ENCODE measurements at regions not wholly inside any gene's neighbourhood (a gene's known extent, or its start where the extent isn't known, plus 50 kb on each side); places are given as distances from the start of the nearest gene placed in this dataset.
"Not testable (repeated sequence)": the region's sequence is repeated elsewhere in the genome, so short reads cannot be mapped to it uniquely, and the experiment has no call there.

DNA sequence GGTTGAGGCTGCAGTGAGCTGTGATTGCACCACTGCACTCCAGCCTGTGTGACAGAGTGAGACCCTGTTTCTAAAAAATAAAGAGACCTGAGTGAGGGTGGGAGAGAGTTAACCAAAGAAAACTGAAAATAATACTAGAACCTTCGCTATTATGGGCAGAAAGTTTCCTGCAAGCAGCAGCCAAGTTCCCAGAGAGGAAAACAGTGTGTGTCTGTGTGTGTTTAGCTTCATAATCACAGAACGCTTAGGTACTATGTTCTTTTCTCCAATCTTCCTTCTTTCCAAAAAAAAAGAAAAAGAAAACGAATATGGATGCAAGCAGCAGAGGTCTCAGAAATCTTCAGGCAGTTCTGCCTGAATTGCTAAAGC lies 170.0 kb downstream of the LY86 start:
- Histone ChIP-seq H3K4me1 (ENCODE audit: control insufficient read depth in 1 of 2, insufficient read depth in 2 of 2, low read length in 2 of 2) (peaks cover 5 to 7% of the 10 kb centered on the region in 2 experiments), H4K8ac (ENCODE audit: low read depth, low read length) (no peak overlapping the region), H3K4ac (ENCODE audit: low read depth, low read length) (no peak overlapping the region), H3K18ac (ENCODE audit: low read length) (no peak overlapping the region), H3K4me3 (ENCODE audit: low read depth, low read length) (no peak overlapping the region), H2AFZ (ENCODE audit: insufficient read depth, low read length, poor library complexity) (no peak overlapping the region), H3K79me2 (ENCODE audit: control insufficient read depth, insufficient read depth, low read length, poor library complexity) (no peaks in the 10 kb centered on the region), H3K9ac (ENCODE audit: low read length) (no peak overlapping the region), H2BK12ac (ENCODE audit: low read length) (no peak overlapping the region), H3K4me2 (ENCODE audit: low read length) (no peak overlapping the region), H3K23ac (ENCODE audit: low read length) (no peak overlapping the region), H3K9me3 (ENCODE audit: insufficient read depth, low read depth, low read length) (no peaks in the 10 kb centered on the region), H3K36me3 (ENCODE audit: control insufficient read depth in 1 of 2, insufficient read depth in 2 of 2, low read length in 2 of 2) (no peaks in the 10 kb centered on the region), H2BK5ac (ENCODE audit: low read depth, low read length, poor library complexity) (no peak overlapping the region), H3K79me1 (ENCODE audit: low read length) (peaks cover 3% of the 10 kb centered on the region), H3K14ac (ENCODE audit: low read length) (no peak overlapping the region), H4K12ac (ENCODE audit: low read depth, low read length) (no peak overlapping the region), H2AK5ac (ENCODE audit: low read length) (no peak overlapping the region), H3K27ac (ENCODE audit: low read depth, low read length) (no peak overlapping the region), H4K91ac (ENCODE audit: low read depth, low read length) (no peak overlapping the region), H2BK120ac (ENCODE audit: insufficient read depth, low read length, poor library complexity) (no peak overlapping the region), H3K27me3 (ENCODE audit: insufficient read depth, low read length) (no peaks in the 10 kb centered on the region)
- no CpG with 5 or more reads among the region's 3 CpGs for WGBS (ENCODE audit: extremely low coverage, insufficient coverage, insufficient read length)
- no peak for DNase-seq

DNA sequence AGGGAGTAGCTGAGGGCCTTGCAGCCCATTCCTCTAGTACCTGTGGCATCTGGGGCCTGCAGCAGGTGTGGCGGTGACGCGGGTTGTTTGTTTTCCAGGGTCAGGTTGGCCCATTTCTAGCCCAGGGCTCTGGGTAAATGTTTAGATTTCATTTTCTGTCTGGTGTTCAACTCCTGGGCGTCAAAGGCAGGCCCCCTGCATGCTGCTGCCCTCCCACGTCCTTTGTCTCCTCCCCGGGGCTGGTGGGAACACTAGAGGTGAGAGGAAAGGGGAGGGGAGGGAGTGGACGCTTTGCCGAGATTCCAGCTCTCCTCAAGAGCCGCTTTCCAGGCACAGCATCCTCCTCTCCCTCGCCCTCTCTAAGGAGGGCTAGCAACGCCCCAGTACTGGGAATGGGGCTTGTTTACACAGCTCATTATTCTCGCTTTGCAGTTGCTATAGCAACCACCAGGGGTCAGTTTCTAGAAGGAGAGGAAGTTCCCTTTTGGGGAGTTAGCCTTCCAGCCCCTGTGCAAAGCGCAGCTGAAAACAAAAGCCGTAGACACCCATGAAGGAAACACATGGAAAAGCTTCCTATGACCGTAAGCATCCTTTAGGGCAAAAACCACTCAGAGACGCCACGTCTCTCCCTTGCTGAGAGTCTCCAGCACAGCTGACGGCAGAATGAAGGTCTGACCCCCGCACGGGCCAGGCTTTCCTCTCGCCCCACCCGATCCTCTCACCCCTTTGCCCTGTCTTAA lies 170.6 kb downstream of the LY86 start:
- Histone ChIP-seq H4K91ac (ENCODE audit: low read depth, low read length) (peak overlapping the region; percentile 68), H3K9me3 (ENCODE audit: insufficient read depth, low read depth, low read length) (no peaks in the 10 kb centered on the region), H3K79me1 (ENCODE audit: low read length) (peaks cover 3% of the 10 kb centered on the region), H3K4me1 (ENCODE audit: control insufficient read depth in 1 of 2, insufficient read depth in 2 of 2, low read length in 2 of 2) (peaks cover 5 to 7% of the 10 kb centered on the region in 2 experiments), H3K4me2 (ENCODE audit: low read length) (no peak overlapping the region), H4K12ac (ENCODE audit: low read depth, low read length) (peak overlapping the region; percentile 63), H3K18ac (ENCODE audit: low read length) (no peak overlapping the region), H2BK12ac (ENCODE audit: low read length) (peak overlapping the region; percentile 82), H3K4me3 (ENCODE audit: low read depth, low read length) (no peak overlapping the region), H3K23ac (ENCODE audit: low read length) (no peak overlapping the region), H2BK5ac (ENCODE audit: low read depth, low read length, poor library complexity) (no peak overlapping the region), H2AK5ac (ENCODE audit: low read length) (peak overlapping the region; percentile 89), H3K36me3 (ENCODE audit: control insufficient read depth in 1 of 2, insufficient read depth in 2 of 2, low read length in 2 of 2) (no peaks in the 10 kb centered on the region), H3K9ac (ENCODE audit: low read length) (no peak overlapping the region), H3K14ac (ENCODE audit: low read length) (peak overlapping the region; percentile 36), H4K8ac (ENCODE audit: low read depth, low read length) (peak overlapping the region; percentile 62), H3K4ac (ENCODE audit: low read depth, low read length) (no peak overlapping the region), H3K27me3 (ENCODE audit: insufficient read depth, low read length) (no peaks in the 10 kb centered on the region), H3K79me2 (ENCODE audit: control insufficient read depth, insufficient read depth, low read length, poor library complexity) (no peaks in the 10 kb centered on the region), H2AFZ (ENCODE audit: insufficient read depth, low read length, poor library complexity) (peak overlapping the region; percentile 70), H2BK120ac (ENCODE audit: insufficient read depth, low read length, poor library complexity) (peak overlapping the region; percentile 50), H3K27ac (ENCODE audit: low read depth, low read length) (no peak overlapping the region)
- no CpG with 5 or more reads among the region's 22 CpGs for WGBS (ENCODE audit: extremely low coverage, insufficient coverage, insufficient read length)
- peak; percentile 54 to 64 for DNase-seq

DNA sequence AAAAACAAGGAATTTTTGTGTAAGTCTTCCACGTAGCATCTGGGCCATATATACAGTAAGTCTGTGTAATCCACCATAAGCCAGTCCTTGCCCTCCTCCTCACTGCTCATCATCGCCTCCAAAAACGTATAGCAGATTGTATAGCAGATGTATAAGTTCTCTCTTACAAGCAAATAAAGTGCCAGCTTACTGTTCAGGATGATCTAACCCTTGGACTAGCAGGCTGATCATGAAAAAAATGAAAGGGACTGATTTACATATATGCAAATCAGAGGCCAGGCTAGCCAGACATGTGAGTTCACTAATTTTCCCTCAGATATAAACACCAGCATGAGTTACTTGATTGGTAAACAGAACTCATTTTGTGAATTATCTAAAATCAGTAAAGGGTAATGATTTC lies 171.5 kb downstream of the LY86 start:
- H3K14ac ChIP-seq (ENCODE audit: low read length) = no peak overlapping the region
- no peak overlapping the region for H4K8ac ChIP-seq (ENCODE audit: low read depth, low read length)
- H3K4me2 ChIP-seq (ENCODE audit: low read length) = no peak overlapping the region
- no peaks in the 10 kb centered on the region for H3K9me3 ChIP-seq (ENCODE audit: insufficient read depth, low read depth, low read length)
- no peak overlapping the region for H3K9ac ChIP-seq (ENCODE audit: low read length)
- no CpG with 5 or more reads among the region's 3 CpGs for WGBS (ENCODE audit: extremely low coverage, insufficient coverage, insufficient read length)
- H4K12ac ChIP-seq (ENCODE audit: low read depth, low read length) = no peak overlapping the region
- H3K4me1 ChIP-seq (ENCODE audit: control insufficient read depth in 1 of 2, insufficient read depth in 2 of 2, low read length in 2 of 2) = peaks cover 5 to 7% of the 10 kb centered on the region in 2 experiments
- no peaks in the 10 kb centered on the region for H3K27me3 ChIP-seq (ENCODE audit: insufficient read depth, low read length)
- no peak overlapping the region for H2AK5ac ChIP-seq (ENCODE audit: low read length)
- no peak overlapping the region for H3K23ac ChIP-seq (ENCODE audit: low read length)
- peaks cover 3% of the 10 kb centered on the region for H3K79me1 ChIP-seq (ENCODE audit: low read length)
- H3K18ac ChIP-seq (ENCODE audit: low read length) = no peak overlapping the region
- H3K4ac ChIP-seq (ENCODE audit: low read depth, low read length) = no peak overlapping the region
- H3K4me3 ChIP-seq (ENCODE audit: low read depth, low read length) = no peak overlapping the region
- H2BK120ac ChIP-seq (ENCODE audit: insufficient read depth, low read length, poor library complexity) = no peak overlapping the region
- no peaks in the 10 kb centered on the region for H3K36me3 ChIP-seq (ENCODE audit: control insufficient read depth in 1 of 2, insufficient read depth in 2 of 2, low read length in 2 of 2)
- DNase-seq = no peak
- H3K27ac ChIP-seq (ENCODE audit: low read depth, low read length) = no peak overlapping the region
- no peaks in the 10 kb centered on the region for H3K79me2 ChIP-seq (ENCODE audit: control insufficient read depth, insufficient read depth, low read length, poor library complexity)
- H2BK5ac ChIP-seq (ENCODE audit: low read depth, low read length, poor library complexity) = no peak overlapping the region
- H4K91ac ChIP-seq (ENCODE audit: low read depth, low read length) = no peak overlapping the region
- no peak overlapping the region for H2AFZ ChIP-seq (ENCODE audit: insufficient read depth, low read length, poor library complexity)
- no peak overlapping the region for H2BK12ac ChIP-seq (ENCODE audit: low read length)

DNA sequence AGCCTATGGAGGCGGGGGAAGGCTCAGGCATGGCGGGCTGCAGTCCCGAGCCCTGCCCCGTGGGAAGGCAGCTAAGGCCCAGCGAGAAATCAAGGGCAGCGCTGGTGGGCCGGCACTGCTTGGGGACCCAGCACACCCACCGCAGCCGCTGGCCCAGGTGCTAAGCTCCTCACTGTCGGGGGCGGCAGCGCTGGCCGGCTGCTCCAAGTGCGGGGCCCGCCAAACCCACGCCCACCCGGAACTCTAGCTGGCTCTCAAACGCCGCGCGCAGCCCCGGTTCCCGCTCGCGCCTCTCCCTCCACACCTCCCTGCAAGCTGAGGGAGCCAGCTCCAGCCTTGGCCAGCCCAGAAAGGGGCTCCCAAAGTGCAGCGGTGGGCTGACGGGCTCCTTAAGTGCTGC lies 174.0 kb downstream of the LY86 start:
- H2BK12ac ChIP-seq (ENCODE audit: low read length); DNase-seq; H2BK5ac ChIP-seq (ENCODE audit: low read depth, low read length, poor library complexity); H3K27ac ChIP-seq (ENCODE audit: low read depth, low read length); H3K79me1 ChIP-seq (ENCODE audit: low read length); H3K14ac ChIP-seq (ENCODE audit: low read length); H3K79me2 ChIP-seq (ENCODE audit: control insufficient read depth, insufficient read depth, low read length, poor library complexity); H2BK120ac ChIP-seq (ENCODE audit: insufficient read depth, low read length, poor library complexity); H3K23ac ChIP-seq (ENCODE audit: low read length); H3K4me3 ChIP-seq (ENCODE audit: low read depth, low read length); H4K12ac ChIP-seq (ENCODE audit: low read depth, low read length); H2AFZ ChIP-seq (ENCODE audit: insufficient read depth, low read length, poor library complexity); H3K4ac ChIP-seq (ENCODE audit: low read depth, low read length); H4K8ac ChIP-seq (ENCODE audit: low read depth, low read length); H4K91ac ChIP-seq (ENCODE audit: low read depth, low read length); H3K4me1 ChIP-seq (ENCODE audit: control insufficient read depth in 1 of 2, insufficient read depth in 2 of 2, low read length in 2 of 2); H2AK5ac ChIP-seq (ENCODE audit: low read length); H3K9ac ChIP-seq (ENCODE audit: low read length); H3K4me2 ChIP-seq (ENCODE audit: low read length); H3K27me3 ChIP-seq (ENCODE audit: insufficient read depth, low read length); H3K18ac ChIP-seq (ENCODE audit: low read length); H3K9me3 ChIP-seq (ENCODE audit: insufficient read depth, low read depth, low read length); H3K36me3 ChIP-seq (ENCODE audit: control insufficient read depth in 1 of 2, insufficient read depth in 2 of 2, low read length in 2 of 2): not testable (repeated sequence)
- WGBS (ENCODE audit: extremely low coverage, insufficient coverage, insufficient read length) = no CpG with 5 or more reads among the region's 27 CpGs
